GM21526 (cell line): ENCODE measurements at regions not wholly inside any gene's neighbourhood (a gene's known extent, or its start where the extent isn't known, plus 50 kb on each side); places are given as distances from the start of the nearest gene placed in this dataset.
"Not testable (repeated sequence)": the region's sequence is repeated elsewhere in the genome, so short reads cannot be mapped to it uniquely, and the experiment has no call there.

Experiments used
- ATAC-seq: cut with Tn5 transposase; IDR thresholded peaks from one replicate; pipeline ENCODE4 v1.9.1; 2021; ENCODE audit warnings: moderate library complexity; ENCODE audit not compliant: unreplicated experiment, low FRiP score

DNA sequence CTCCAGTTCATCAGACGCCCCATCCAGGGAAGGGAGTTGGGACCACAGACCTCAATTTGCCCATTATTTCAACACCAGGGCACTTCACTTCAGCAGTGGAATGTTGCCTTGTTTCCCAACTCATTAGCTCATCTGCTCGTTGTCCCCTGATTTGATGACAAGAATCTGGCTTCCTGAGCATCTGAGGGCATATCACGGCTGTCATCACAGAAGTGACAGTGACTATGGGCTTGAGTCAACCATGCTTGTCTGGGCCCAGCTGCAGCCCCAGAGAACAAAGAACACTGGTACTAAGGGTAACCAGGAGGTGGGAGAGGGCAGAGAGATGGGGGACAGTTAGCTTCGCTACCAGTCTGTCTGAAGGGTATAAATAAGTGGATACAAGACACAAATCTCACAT is 266.0 kb upstream of the SDK2 start:
- ATAC-seq, result no peak

DNA sequence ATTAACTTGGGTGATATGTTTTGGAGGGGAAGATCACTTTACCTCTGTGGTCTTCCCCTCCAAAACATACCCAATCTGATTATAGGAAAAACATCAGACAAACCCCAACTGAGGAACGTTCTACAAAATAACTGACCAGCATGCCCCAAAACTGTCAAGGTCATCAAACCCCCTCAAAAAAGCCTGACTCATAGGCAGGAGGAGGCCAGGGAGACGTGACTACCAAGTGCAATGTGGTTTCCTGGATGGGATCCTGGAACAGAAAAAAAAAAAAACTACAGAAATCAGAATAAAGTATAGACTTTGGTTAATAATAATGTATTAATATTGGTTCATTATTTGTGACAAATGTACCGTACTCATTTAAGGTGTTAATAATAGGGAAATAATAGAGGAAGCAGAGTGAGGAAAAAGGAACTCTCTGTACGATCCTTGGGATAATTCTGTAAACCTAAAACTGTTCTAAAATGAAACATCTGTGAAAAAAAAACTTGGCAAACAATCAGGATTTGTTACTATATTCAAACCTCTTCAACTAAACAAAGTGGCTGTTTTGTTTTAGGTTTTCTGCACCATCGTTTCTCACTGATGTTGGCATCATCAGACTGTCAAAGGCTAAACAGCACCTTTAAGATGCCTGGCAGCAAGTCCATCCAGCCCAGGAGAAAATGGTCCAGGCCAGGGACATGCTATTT is 266.7 kb upstream of the SDK2 start:
- no peak for ATAC-seq

DNA sequence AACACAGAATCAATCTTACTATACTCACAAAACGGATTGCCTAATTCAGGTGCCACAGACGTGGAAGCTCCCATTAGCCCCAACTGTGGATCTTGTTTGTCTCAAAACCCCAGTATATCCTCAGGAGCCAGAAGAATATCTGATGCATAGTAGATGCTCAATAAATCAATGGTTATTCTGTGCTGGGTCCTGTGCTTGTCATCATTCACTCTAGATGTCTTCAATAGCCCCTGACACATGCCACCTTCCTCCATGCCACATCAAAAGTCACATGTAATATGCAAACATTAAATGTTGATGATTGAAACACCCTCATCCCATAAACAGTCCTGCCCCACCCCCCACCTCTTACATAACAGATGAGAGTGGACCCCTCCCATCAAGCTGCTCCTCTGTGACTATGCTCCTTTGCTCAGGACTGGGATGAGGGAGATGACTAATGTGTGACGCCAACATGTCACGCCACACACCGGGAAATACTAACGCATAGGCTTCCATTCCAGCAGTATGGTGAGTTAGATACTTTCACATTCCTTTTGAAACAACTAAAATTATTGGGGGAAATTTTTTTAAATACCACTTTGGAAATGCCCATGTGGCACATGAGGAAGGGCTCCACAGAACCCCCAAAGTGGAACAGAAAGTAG is 267.6 kb upstream of the SDK2 start:
- no peak for ATAC-seq

DNA sequence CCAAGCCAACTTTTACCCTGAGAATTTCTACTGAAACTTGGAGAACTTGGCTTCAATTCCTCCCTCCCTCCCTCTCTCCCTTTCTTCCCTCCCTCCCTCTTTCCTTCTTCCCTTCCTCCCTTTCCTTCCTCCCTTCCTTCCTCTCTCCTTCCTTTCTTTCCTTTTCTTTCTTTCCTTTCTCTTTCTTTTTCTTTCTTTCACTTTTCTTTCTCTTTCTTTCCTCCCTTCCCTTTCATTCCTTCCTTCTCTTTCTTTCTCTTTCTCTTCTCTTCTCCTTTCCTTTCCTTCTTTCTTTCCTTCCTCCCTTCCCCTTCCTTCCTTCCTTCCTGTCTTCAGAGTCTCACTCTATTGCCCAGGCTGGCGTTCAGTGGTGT is 268.1 kb upstream of the SDK2 start:
- no peak for ATAC-seq

DNA sequence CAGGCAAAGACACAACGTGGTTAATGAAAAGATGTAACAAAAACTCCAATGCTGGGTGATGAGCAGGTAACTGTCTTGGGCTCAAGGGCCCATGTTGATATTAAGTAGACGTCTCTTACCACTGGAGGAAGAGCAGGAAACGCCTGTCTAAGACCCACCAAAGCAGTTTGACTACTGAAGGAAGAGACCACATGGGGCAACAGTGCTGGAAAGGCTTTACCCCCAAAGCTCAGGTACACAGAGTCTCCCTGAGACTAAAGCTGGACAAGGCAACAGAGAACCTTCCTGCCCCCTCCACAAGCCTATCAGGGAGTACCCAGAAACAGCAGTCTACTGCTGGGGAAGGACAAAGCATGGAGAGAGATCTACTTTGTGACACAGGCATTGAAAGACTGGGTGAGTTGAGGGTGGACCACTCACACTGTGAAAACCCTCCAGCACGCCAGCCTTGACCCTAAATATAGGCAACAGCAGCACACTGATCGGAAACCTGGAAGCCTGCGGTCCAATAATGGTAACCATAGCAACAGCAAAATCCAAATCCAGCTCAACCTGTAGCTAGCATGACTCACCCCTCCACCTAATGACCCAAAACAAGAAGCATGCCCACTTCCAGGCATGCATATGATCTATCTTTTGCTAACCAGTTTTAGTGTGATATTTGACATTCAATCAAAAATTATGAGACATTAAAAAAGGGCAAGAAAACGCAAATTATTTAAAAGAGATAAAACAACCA is 270.5 kb upstream of the SDK2 start:
- no peak for ATAC-seq

DNA sequence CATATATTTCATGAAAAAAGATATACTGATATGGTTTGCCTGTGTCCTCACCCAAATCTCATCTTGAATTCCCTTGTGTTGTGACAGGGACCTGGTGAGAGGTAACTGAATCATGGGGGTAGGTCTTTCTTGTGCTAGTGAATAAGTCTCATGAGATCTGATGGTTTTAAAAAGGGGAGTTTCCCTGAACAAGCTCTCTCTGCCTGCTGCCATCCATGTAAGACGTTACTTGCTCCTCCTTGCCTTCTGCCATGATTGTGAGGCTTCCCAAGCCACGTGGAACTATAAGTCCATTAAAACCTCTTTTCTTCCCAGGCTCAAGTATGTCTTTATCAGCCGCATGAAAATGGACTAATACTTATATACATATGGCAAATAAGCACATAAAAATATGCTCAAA is 274.8 kb upstream of the SDK2 start:
- not testable (repeated sequence) for ATAC-seq

DNA sequence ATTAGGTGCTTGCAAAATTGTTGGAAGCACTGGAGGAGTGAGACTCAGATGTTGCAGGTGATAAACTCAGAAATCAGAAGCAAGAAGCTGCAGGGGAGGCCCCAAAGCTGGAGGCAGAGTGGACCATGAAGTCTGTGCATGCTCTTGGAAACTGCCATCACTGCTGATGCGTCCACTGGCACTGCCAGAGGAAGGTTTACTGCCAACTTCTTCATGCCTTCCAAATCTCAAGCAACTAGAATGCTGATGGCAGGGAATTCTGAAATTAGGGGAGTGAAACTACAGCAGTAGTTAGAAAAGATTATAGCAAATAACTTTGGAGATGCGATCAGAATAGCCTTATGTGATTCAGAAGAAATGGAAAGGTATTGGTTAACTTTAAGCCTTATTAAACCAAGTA is 277.1 kb upstream of the SDK2 start:
- ATAC-seq, result no peak

DNA sequence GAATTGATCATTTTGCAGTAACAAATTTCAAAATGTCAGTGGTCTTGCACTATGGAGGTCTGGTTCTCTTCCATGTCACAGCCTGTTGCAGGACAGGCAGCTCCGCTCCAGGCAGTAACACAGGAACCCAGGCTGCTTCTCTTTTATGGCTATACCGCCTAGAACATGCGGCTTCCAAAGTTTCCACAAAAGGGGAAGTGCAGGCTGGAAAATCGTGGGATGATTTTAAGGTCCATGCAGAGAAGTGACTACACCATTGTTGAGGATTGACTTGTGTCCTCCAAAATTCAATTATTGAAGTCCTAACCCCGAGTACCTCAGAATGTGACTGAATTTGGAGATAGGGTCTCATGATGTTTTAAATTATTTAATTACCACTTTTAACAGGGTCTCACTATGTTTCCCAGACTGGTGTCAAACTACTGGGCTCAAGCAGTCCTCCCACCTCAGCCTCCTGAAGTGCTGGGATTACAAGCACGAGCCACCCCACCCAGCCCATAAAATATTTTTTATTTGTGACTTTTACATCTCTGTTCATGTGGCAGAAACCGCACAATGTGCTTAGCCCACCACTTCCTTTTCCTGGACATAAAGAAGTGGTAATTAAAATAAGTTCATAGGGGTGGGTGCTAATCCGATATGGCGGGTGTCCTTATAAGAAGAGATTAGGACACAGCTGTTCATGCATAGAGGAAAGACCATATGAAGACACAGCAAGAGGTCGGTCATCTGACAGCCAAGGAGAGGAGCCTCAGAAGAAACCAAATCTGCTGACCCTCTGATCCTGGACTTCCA is 279.2 kb upstream of the RPL38 start:
- ATAC-seq, result no peak

DNA sequence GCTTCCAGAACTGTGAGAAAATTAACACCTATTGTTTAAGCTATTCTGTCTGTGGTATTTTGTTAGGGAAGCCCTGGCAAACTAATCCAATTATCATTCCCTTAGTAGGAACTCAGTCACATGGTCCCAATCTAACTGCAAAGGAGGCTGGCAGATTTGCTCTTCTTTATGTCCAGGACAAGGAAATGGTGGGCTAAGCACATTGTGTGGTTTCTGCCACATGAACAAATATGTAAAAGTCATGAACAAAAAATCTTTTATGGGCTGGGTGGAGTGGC is 278.6 kb upstream of the RPL38 start:
- ATAC-seq, result no peak

DNA sequence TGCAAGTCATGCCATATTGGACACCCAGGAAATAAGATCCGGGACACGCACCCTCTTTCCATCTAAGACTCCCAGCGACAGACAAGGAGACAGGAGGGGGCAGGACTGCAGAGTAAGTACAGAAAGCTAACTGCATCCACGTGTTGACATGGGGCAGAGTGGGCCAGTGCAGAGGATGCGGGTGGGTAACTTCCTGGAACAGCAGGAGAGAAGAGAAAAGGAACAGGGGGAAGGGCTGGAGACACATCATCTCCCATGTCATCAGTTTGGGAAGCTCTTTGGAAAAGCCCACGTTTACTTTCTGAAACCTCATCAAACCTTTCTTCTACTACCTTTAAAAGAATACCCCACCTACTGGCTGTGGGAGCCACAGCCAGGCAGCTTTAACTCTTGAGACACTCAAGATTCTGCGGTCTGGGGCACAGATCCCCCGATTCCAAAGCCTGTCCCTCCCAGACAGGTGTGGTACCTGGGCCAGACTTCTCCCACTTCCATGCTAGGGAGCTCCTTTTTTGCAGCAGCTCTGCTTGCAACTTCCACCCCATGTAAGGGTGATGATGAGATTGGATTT is 273.5 kb upstream of the RPL38 start:
- ATAC-seq, result no peak

DNA sequence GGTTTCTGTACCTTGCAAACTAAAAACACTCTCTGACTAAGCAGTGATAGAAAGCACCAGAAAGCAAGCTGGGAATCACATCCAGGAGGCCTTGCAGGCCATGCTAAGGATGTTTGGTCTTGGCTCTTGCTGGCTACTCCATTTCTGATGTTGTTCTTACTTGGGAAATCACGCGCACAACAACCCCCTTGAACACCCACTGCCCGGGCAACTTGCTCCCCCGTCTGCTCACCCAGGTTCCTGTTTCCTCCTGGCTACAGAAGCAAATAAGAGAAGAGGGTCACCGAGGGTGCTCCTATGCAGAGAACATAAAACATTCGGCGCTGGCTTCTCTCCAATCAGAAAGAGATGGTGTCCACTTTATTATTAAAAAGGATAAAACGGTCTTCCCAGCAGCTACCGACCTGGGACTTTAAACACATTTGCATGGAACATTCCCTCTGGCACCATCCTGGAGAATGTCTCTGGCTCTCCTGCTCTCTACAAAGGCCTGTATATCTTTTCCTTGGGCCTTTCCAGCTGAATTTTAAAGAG is 271.2 kb upstream of the RPL38 start:
- ATAC-seq, result no peak

DNA sequence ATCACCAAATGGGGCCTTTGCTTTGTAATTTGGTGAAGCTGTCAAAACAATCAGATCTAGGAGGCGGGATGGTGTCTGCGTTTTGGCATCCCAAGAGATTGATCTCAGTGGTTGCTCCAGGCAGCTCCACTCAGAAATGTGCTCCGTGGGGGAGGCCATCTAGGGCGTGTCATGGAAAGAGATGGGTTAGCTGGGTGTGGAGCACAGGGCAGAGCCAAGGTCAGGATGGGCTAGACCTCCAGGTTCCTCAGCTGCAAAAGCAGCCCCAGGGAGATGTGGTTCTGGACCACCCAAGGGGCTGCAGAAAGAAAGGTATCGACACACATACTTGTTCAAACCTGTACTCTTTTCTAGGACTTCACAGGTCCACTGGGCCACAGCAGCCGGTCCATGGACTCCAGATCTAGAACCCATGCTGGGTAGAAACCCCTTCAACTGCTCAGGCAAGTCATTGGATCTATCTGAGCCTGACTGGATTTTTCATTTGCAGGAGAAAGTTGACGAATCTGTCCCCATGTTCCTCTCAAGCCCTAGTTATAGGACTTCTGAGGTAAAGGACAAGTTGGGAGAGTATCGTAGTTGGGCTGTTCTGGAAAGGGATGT is 270.2 kb upstream of the RPL38 start:
- no peak for ATAC-seq

DNA sequence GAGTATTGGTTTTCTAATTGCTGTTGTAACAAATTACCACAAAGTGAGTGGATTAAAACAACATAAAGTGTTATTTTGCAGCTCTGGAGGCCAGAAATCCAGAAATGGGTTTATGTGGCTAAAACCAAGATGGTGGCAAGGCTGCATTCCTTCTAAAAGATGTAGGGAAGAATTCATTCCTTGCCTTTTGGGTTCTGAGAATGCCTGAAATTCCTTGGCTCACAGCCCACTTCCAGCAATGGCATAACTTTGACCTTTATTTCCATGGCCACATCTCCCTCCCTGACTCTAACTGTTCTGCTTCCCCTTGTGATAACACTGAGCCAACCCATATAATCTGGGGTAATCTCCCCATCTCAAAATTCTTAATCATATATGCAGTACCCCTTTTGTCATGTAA is 269.6 kb upstream of the RPL38 start:
- no peak for ATAC-seq

DNA sequence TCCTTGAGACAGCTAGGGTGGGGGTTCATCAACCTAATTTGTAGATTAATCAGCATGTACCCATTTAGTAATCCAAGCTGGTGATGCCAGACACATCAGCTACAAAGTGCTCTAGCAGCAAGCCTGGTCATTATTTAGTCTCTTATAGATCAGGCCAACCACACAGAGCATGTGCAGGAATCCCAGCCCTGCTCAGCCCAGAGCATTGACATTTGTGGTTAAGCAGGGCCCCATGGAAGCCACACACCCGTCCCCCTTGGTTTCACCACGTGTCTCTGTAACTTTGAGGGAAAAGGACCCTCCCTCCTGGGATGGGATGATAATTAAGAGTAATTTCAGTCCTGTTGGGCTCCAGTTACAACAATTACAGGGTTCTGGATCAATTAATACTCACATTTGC is 268.8 kb upstream of the RPL38 start:
- no peak for ATAC-seq

DNA sequence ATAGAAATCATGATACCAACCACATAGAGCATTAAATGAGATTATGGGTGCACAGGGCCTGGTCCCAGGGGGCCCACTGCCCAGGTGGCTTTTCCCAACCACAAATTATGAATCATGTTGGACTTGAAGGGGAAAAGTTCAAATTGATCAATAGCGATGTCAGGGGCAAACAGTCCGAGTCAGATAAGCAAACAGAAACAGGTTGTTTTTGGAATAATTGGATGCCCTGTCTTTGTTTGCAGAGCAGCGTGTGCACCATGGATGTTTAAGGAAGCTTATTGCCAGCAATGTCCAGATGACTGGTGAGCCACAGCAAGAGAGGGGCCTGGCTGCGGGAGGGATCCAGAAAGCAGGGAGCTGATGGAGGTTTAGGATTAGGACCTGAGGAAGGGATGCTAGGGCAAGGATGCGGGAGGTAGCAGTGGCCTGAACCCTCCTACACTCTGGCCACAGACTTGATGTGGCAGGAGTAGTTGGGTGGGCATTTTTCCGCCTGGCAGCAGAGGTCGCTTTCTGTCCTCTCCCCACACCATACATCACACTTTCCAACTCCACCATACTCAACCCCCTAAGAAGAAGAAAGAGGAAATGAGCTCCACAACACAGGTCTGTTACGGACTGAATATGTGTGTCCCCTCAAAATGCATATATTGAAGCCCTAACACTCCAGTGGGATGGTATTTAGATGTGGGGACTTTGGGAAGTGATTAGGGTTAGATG is 266.4 kb upstream of the RPL38 start:
- ATAC-seq, result no peak

DNA sequence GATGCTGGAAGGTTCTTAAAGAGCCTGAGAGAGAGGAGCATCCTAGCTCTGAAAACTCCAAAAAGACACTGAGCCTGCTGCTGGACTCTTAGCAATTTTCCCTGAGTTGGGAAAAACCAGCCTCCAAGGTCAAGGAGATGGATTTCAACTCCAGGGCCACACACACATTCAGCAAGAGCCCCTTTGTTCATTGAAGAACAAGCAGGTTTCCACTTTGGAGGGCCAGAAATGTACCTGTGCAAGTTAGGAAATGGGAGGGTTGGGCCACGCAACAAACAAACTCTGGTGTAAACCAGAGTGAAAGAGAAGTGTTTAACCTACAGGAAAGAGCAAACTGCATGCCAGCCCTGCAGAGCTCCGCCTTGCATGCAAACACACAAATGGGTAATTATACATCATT is 264.8 kb upstream of the RPL38 start:
- ATAC-seq, result no peak

DNA sequence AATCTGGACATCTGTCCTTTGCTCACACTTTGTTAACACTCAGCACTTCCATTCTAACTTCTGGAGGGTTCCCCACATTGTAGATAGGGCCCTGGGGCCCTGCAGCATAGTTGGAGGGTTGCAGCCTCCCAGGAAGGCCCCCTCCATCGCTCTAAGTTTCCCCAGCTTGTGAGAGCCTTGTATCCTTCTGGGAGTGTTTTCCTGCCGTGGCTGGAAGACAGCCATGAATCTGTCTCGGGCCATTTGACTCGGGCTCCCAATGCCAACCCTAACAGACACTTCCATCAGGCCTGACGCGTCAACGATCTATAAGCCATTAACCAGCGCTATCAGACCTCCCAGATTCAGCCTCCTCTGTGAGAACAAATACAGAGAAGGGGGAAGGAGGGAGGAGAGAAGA is 263.7 kb upstream of the RPL38 start:
- ATAC-seq, result no peak

DNA sequence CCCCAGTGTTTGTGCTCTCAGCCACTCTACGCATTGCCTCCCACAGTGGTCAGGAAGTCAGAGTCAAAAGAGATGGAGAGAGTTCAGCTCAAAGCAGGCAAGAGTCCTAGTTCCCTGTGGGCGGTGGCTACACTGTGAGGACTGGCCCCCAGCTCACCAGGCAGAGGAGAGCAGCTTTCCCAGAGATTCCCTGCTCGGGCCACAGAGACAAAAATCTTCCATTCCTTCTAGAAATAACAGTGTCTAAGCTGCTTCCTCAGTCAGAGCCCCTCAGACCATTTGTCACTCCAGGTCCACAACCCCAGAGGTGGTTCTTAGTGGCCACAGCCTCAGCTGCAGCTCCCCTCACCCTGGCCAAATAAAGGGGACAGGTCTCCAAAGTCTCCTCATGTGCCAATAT is 263.0 kb upstream of the RPL38 start:
- ATAC-seq, result no peak

DNA sequence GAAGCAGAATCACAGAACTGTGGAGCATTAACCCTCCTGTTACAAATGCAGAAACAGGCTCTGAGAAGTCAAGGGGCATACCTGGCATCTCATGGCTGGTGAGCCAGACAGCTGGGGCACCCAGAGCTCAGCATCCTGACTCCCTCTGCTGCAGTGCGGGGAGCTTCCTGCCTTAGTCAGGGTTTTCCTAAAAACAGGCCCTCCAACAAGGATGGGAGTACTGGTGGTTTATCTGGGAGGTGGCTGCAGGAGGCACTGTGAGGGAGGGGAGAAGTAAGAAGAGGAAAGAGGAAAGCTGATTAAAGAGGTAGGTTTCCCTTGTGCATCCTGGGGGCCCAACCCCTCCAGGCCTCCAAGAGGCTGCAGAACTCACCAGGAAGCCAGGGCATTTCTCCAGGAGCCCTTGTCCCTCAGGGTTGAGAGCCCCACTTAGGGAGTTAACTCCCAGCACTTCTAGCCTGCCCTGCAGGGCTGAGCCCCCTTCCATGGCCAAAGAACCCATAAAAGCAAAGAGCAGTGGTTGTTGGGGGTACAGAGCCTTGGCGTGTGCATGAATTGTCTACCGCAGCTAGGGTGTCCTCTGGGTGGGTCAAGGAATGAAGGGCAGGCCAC is 261.5 kb upstream of the RPL38 start:
- ATAC-seq, result no peak
